Fibroblast of pulmonary artery (primary cell): ENCODE measurements at regions not wholly inside any gene's neighbourhood (a gene's known extent, or its start where the extent isn't known, plus 50 kb on each side); places are given as distances from the start of the nearest gene placed in this dataset.
A peak's percentile ranks its signal among the peaks of the same experiment; 100 is the strongest.

ENCODE experiments used
- DNase-seq: peaks from one replicate; pipeline ENCODE4 v3.0.0-alpha.2; 2010; ENCODE audit warnings: low read depth
- H3K4me3 ChIP-seq: replicated peaks from 2 replicates; pipeline ENCODE4 v1.5.1; 2011; ENCODE audit warnings: low read depth, mild to moderate bottlenecking, control low read depth, low read length, moderate library complexity
- TF ChIP-seq, protein P1 (sequence below): IDR thresholded peaks from 2 replicates; pipeline ENCODE4 v1.5.1; 2011; ENCODE audit warnings: mild to moderate bottlenecking, control low read depth, low read length, inconsistent platforms; ENCODE audit errors: missing control alignments

DNA sequence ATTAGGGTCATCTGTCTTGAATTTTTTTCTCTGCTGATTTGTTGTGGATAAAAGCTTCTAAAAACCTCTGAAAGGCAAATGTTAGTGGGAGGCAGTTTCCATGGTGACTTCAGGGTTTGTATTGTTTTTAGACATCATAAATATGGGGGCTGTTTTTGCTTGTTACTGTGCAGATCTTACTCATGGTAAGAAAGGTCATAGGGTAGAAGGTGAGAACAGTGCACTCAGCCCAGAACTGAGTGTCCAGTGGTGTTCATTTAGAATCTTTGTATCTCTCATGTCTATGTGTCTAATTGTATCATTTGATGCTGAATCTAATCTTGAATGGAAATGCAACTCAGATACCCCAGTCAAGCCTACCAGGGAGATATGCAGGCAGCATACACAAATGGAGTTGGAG is 609.8 kb downstream of the ZNF674 start:
- H3K4me3 ChIP-seq, result no peak overlapping the region
- TF ChIP-seq, protein P1, sequence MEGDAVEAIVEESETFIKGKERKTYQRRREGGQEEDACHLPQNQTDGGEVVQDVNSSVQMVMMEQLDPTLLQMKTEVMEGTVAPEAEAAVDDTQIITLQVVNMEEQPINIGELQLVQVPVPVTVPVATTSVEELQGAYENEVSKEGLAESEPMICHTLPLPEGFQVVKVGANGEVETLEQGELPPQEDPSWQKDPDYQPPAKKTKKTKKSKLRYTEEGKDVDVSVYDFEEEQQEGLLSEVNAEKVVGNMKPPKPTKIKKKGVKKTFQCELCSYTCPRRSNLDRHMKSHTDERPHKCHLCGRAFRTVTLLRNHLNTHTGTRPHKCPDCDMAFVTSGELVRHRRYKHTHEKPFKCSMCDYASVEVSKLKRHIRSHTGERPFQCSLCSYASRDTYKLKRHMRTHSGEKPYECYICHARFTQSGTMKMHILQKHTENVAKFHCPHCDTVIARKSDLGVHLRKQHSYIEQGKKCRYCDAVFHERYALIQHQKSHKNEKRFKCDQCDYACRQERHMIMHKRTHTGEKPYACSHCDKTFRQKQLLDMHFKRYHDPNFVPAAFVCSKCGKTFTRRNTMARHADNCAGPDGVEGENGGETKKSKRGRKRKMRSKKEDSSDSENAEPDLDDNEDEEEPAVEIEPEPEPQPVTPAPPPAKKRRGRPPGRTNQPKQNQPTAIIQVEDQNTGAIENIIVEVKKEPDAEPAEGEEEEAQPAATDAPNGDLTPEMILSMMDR, result no peak

DNA sequence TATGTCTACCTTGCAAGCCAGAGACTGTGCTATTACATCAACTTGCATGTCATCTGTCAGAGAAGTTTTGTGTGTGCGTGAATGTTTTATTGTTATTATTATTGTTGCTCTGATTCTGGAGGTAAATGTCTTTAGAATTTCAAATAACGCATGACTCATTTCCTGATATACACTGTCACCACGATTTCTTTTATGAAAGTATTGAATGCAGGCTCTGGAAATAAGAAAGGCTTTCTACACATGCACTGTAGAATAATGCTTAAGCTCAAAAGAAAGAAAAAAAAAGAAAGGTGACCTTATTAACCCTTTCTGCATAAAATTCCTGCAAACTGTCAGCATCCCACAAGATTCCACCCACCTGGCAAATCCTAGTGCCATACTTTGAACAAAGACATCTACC is 632.9 kb downstream of the ZNF674 start:
- DNase-seq, result no peak
- TF ChIP-seq, protein P1, result no peak
- H3K4me3 ChIP-seq, result no peak overlapping the region

More for the DNA sequence above, 609.8 kb downstream of the ZNF674 start:
- no peak for DNase-seq

DNA sequence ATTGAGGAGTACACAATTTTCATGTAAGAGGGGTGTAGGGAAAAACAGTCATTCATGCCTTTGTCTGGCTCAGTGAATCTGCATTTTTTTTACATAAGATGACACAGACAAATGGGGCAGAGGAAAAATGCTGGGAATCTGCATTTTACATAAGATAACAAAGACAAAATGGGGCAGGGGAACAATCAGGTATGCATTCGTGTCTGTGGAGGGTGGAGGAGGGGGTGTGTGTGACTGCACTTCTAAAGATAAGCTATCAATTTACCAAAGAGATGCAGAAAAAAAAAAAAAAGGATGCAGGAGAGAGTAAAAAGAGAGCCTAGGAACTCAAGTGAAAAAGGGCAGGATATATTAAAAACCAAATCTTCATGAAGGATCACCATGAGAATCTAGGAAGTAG is 637.4 kb downstream of the ZNF674 start:
- H3K4me3 ChIP-seq, result no peak overlapping the region
- TF ChIP-seq, protein P1, result no peak
- no peak for DNase-seq

DNA sequence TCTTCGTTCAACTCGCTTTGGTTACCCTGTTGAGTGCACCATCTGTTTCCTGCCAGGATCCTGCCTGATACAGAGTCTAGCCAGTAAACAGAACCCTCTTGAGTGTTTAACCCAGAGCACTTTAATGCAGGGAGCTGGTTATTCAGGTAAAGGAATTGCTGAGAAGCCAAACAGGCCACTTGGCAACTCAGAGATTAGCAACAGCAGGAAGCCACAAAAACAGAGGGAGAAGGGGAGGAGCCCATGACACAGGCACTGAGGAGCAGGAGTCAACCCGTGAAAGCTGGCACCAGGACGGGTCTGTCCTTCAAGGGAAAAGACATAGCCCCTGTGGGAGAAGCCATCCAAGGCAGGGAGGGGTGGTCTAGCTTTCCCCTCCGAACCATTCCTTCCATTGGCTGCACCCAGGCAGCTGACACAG is 641.4 kb downstream of the ZNF674 start:
- DNase-seq, result no peak
- TF ChIP-seq, protein P1, result no peak
- H3K4me3 ChIP-seq, result no peak overlapping the region

DNA sequence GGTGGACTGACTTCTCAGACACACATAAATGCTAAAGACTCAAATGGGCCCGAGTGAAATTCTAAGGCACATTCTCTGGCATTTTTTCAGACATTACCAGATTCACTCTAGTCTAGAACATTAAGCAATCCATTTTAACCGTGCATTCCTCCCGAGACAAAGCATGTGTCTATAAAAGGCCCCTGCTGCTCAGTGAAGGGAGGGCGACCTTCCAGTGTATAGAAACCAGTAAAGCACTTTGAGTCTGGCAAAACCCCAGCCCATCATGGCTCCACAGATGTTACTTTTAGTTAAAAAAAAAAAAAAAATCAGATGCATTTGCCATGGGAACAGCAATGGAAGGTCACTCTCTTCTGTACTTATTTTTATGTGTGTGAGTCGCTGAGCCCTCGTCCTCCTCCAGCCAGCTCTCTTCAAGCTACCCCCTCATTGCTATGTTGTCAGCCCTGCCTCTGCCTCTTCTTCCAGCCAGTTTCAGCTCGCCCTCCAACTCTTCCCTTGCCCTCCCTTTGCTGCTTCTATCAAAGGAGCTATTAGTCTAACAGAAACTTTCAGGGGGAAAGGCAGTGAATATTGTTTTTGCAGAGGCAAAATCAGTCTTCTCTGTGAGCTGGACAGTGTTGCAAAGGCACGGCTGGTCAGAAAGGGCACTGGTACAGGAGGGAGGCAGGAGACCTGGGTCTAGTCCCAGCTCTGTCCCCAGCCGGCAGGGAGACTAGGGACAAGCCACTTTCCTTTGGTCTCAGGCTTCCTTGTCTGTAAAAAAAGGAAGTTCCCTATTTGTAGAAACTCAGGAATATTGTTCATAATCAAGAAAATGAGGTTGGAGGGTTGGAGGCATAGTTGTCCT is 644.2 kb downstream of the ZNF674 start:
- peak; percentile 49 for DNase-seq
- TF ChIP-seq, protein P1, result no peak

DNA sequence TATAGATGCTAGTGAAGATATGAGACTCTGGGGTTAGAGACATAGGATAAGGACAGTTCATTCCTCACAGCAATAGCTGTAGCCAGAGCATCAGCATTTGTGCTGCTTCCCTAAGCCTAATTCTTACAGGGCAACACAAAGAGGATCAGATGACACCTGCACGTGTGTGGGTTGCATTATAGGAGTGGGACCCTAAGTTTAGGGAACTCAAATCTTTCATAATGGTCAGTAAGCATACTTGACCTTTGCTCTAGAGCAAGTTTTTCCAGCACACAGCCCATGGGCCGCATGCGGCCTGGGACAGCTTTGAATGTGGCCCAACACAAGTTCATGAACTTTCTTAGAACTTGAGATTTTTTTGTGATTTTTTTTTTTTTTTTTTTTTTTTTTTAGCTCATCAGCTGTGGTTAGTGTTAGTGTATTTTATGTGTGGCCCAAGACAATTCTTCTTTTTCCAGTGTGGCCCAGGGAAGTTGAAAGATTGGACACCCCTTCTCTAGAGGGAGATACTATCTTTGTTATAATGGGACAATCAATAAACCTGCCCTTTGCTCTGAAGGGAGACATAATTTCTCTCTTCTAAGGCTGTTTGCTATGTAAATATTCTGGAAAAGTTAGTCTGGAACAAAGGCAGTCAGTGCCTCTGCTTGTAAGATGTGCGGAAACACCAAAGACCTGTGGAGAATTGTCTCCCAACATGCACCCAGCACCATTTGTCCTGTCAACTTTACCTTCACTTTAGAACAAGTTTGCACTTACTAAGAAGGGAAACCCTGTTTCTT is 650.2 kb downstream of the ZNF674 start:
- TF ChIP-seq, protein P1, result no peak

More for the DNA sequence above, 644.2 kb downstream of the ZNF674 start:
- H3K4me3 ChIP-seq, result no peak overlapping the region

More for the DNA sequence above, 650.2 kb downstream of the ZNF674 start:
- DNase-seq, result no peak
- no peak overlapping the region for H3K4me3 ChIP-seq
